ENCODE measurements at regions not wholly inside any gene's neighbourhood (a gene's known extent, or its start where the extent isn't known, plus 50 kb on each side); places are given as distances from the start of the nearest gene placed in this dataset.

DNA sequence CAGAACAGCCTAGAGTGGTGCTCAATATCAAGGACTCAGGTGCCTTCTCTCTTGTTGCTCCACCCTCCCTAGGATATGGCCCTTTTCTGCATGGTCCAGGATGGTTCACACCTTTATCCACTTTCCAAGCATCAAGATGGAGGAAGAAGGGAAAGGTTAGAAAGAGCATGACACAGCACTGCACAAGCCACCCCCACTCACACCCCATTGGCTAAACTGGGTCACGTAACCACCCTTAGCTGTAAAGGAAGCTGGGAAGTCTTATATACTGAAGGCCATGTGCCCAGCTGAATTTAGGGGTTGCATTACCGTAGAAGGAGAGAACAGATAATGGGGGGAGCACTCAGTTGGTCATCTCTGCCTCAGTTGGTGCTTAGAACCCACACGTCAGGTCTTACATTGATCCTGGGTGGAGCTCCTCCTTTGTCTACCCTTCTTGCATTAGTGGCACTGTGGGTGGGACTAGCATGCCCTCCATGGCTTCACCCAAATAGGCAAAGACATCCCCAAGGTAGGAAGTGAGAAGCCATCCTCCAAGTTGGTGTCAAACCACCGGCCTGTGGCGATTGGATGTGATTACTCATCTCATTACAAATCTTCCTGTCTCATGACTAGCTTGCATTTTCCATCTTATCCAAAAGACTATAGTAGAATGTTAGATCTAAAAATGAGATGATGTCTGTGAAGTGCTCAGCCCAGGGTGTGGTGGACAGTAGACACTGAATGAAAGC lies 248.5 kb downstream of the HAUS1 start:
- DNase-seq (ENCODE audit: low read depth): no peak
- TF ChIP-seq CTCF (IDR thresholded peaks at IDR 0.05; ENCODE audit: insufficient read depth, low read length, poor library complexity, severe bottlenecking): no peak
- H3K4me3 ChIP-seq (ENCODE audit: low read depth, low read length): no peak overlapping the region
- no peaks in the 10 kb centered on the region for H3K27me3 ChIP-seq (ENCODE audit: control insufficient read depth, insufficient read depth, low read length)
- no peaks in the 10 kb centered on the region for H3K36me3 ChIP-seq (ENCODE audit: control insufficient read depth, insufficient read depth, low read length)

- no peak for DNase-seq (ENCODE audit: low read depth)
These were observed 249.3 kb downstream of the HAUS1 start for GRCh38 chr18:46353460-46353859.

GRCh38 chr18:46356278-46357033 lies 252.3 kb downstream of the HAUS1 start:
- no peaks in the 10 kb centered on the region for H3K36me3 ChIP-seq (ENCODE audit: control insufficient read depth, insufficient read depth, low read length)
- TF ChIP-seq CTCF (IDR thresholded peaks at IDR 0.05; ENCODE audit: insufficient read depth, low read length, poor library complexity, severe bottlenecking): no peak
- no peak for DNase-seq (ENCODE audit: low read depth)
- H3K27me3 ChIP-seq (ENCODE audit: control insufficient read depth, insufficient read depth, low read length): no peaks in the 10 kb centered on the region
- no peak overlapping the region for H3K4me3 ChIP-seq (ENCODE audit: low read depth, low read length)

More at GRCh38 chr18:46353460-46353859, 249.3 kb downstream of the HAUS1 start:
- Histone ChIP-seq H3K27me3 (ENCODE audit: control insufficient read depth, insufficient read depth, low read length) (no peaks in the 10 kb centered on the region), H3K36me3 (ENCODE audit: control insufficient read depth, insufficient read depth, low read length) (no peaks in the 10 kb centered on the region), H3K4me3 (ENCODE audit: low read depth, low read length) (no peak overlapping the region)
- TF ChIP-seq CTCF (IDR thresholded peaks at IDR 0.05; ENCODE audit: insufficient read depth, low read length, poor library complexity, severe bottlenecking): no peak

GRCh38 chr18:46360102-46360699 lies 256.0 kb downstream of the HAUS1 start:
- Histone ChIP-seq H3K36me3 (ENCODE audit: control insufficient read depth, insufficient read depth, low read length) (no peaks in the 10 kb centered on the region), H3K4me3 (ENCODE audit: low read depth, low read length) (no peak overlapping the region), H3K27me3 (ENCODE audit: control insufficient read depth, insufficient read depth, low read length) (no peaks in the 10 kb centered on the region)
- TF ChIP-seq CTCF (IDR thresholded peaks at IDR 0.05; ENCODE audit: insufficient read depth, low read length, poor library complexity, severe bottlenecking): no peak
- DNase-seq (ENCODE audit: low read depth): no peak

DNA sequence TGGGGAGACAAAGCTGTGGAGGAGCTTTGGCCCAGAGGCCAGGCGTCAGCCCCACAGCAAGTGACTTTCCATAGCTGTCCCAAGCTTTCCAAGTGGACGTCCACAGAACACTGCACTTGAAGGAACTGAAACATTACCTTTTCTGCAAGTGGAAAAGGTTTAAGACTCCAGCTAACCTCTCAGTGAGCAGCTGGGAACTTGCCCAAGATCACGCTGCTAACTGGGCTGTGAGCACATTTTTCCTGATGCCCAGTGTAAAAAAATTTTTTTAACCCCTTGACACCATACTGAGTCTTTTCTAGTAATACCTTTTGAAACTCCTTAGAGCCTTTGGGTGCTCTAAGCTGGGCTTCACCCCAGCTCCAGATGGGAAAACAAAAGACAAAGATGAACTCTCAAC lies 256.7 kb downstream of the HAUS1 start:
- TF ChIP-seq CTCF (IDR thresholded peaks at IDR 0.05; ENCODE audit: insufficient read depth, low read length, poor library complexity, severe bottlenecking): no peak
- Histone ChIP-seq H3K4me3 (ENCODE audit: low read depth, low read length) (no peak overlapping the region), H3K36me3 (ENCODE audit: control insufficient read depth, insufficient read depth, low read length) (no peaks in the 10 kb centered on the region), H3K27me3 (ENCODE audit: control insufficient read depth, insufficient read depth, low read length) (no peaks in the 10 kb centered on the region)
- DNase-seq (ENCODE audit: low read depth): no peak
